Coronary artery (tissue), 2 donors: ENCODE measurements at regions not wholly inside any gene's neighbourhood (a gene's known extent, or its start where the extent isn't known, plus 50 kb on each side); places are given as distances from the start of the nearest gene placed in this dataset.
"Not testable (repeated sequence)": the region's sequence is repeated elsewhere in the genome, so short reads cannot be mapped to it uniquely, and the experiment has no call there.

Experiments used
- DNase-seq: peaks from one replicate; pipeline ENCODE4 v3.0.0-alpha.2; 2017; ENCODE audit warnings: low spot score
- H3K27ac ChIP-seq, 2 donors: fragments of 200-600 bp; sonication (generic); one replicate each; pipeline ENCODE4 v1.5.1; 2016 to 2019
- H3K4me3 ChIP-seq: fragments of 200-600 bp; sonication (generic); 2 replicates; pipeline ENCODE4 v1.5.1; 2016; ENCODE audit warnings: mild to moderate bottlenecking, moderate library complexity

GRCh38 chr5:177941386-177941785 is 54.7 kb downstream of the PROP1 start:
- not testable (repeated sequence) for H3K27ac ChIP-seq, H3K4me3 ChIP-seq, DNase-seq

- H3K4me3 ChIP-seq: peak overlapping the region; percentile 59
- not testable (repeated sequence) for H3K27ac ChIP-seq, DNase-seq
Observed at GRCh38 chr5:177939246-177940171, 56.5 kb downstream of the PROP1 start.

GRCh38 chr5:177938767-177939166 is 57.3 kb downstream of the PROP1 start:
- not testable (repeated sequence) for DNase-seq, H3K27ac ChIP-seq

GRCh38 chr5:177934233-177934632 is 61.8 kb downstream of the PROP1 start:
- H3K4me3 ChIP-seq, DNase-seq: not testable (repeated sequence)

More at GRCh38 chr5:177938767-177939166, 57.3 kb downstream of the PROP1 start:
- H3K4me3 ChIP-seq: not testable (repeated sequence)

GRCh38 chr5:177930269-177931022 is 65.6 kb downstream of the PROP1 start:
- DNase-seq, H3K27ac ChIP-seq, H3K4me3 ChIP-seq: not testable (repeated sequence)

More at GRCh38 chr5:177934233-177934632, 61.8 kb downstream of the PROP1 start:
- H3K27ac ChIP-seq: not testable (repeated sequence)

GRCh38 chr5:177929618-177930017 is 66.4 kb downstream of the PROP1 start:
- DNase-seq, H3K27ac ChIP-seq, H3K4me3 ChIP-seq: not testable (repeated sequence)

- not testable (repeated sequence) for H3K4me3 ChIP-seq, H3K27ac ChIP-seq, DNase-seq
Observed at GRCh38 chr5:177927500-177927899, 68.5 kb downstream of the PROP1 start.

GRCh38 chr5:177924577-177924976 is 71.5 kb downstream of the PROP1 start:
- H3K27ac ChIP-seq, DNase-seq, H3K4me3 ChIP-seq: not testable (repeated sequence)

- DNase-seq, H3K4me3 ChIP-seq, H3K27ac ChIP-seq: not testable (repeated sequence)
Observed at GRCh38 chr5:177923837-177924236, 72.2 kb downstream of the PROP1 start.

- DNase-seq, H3K27ac ChIP-seq, H3K4me3 ChIP-seq: not testable (repeated sequence)
Observed at GRCh38 chr5:177923189-177923588, 72.9 kb downstream of the PROP1 start.

- DNase-seq, H3K27ac ChIP-seq, H3K4me3 ChIP-seq: not testable (repeated sequence)
Observed at GRCh38 chr5:177909261-177909660, 86.8 kb downstream of the PROP1 start.

GRCh38 chr5:177902806-177903205 is 93.2 kb downstream of the PROP1 start:
- not testable (repeated sequence) for H3K27ac ChIP-seq, H3K4me3 ChIP-seq, DNase-seq

GRCh38 chr5:177900066-177900465 is 96.0 kb downstream of the PROP1 start:
- H3K27ac ChIP-seq, H3K4me3 ChIP-seq: not testable (repeated sequence)

GRCh38 chr5:177894681-177895453 is 101.2 kb downstream of the PROP1 start:
- DNase-seq: not testable (repeated sequence)

More at GRCh38 chr5:177900066-177900465, 96.0 kb downstream of the PROP1 start:
- DNase-seq: not testable (repeated sequence)

GRCh38 chr5:177892357-177892665 is 103.7 kb downstream of the PROP1 start:
- not testable (repeated sequence) for H3K4me3 ChIP-seq, DNase-seq, H3K27ac ChIP-seq

More at GRCh38 chr5:177894681-177895453, 101.2 kb downstream of the PROP1 start:
- not testable (repeated sequence) for H3K27ac ChIP-seq, H3K4me3 ChIP-seq

GRCh38 chr5:177891547-177892356 is 104.3 kb downstream of the PROP1 start:
- not testable (repeated sequence) for DNase-seq, H3K4me3 ChIP-seq, H3K27ac ChIP-seq

GRCh38 chr5:177883295-177883694 is 100.6 kb upstream of the FAM153A start:
- not testable (repeated sequence) for DNase-seq, H3K27ac ChIP-seq, H3K4me3 ChIP-seq

- peak overlapping the region; percentile 62 for H3K4me3 ChIP-seq
- not testable (repeated sequence) for DNase-seq, H3K27ac ChIP-seq
Observed at GRCh38 chr5:177875900-177876238, 93.2 kb upstream of the FAM153A start.
